ENCODE measurements at regions not wholly inside any gene's neighbourhood (a gene's known extent, or its start where the extent isn't known, plus 50 kb on each side); places are given as distances from the start of the nearest gene placed in this dataset.

GRCh38 chr12:71223139-71223538 lies 65.3 kb upstream of the TSPAN8 start:
- H3K9me3 ChIP-seq (ENCODE audit: control insufficient read depth in 1 of 2, insufficient read depth in 1 of 2, low read depth in 1 of 2, low read length in 2 of 2): no peaks in the 10 kb centered on the region
- H3K36me3 ChIP-seq (ENCODE audit: control insufficient read depth in 1 of 2, insufficient read depth in 2 of 2, low read length in 2 of 2): no peaks in the 10 kb centered on the region
- H2AFZ ChIP-seq (ENCODE audit: low read depth, low read length, poor library complexity, severe bottlenecking): no peak overlapping the region
- H3K27ac ChIP-seq (ENCODE audit: low read depth, low read length): no peak overlapping the region
- ChIA-PET RAD21 (ENCODE audit: low non-redundant PET in 1 of 2, low total read pairs in 2 of 2, uncharacterized antibody in 2 of 2, unreplicated experiment in 2 of 2) (no interaction called here), POLR2A (no interaction called here), CTCF (interaction anchor here (1.5 to 1.9 kb wide), 2 partner anchors 169 to 524 kb away, joined by 3 to 8 read pairs; no protein-coding TSS in a partner anchor)
- H3K4me1 ChIP-seq (ENCODE audit: control insufficient read depth in 1 of 2, insufficient read depth in 2 of 2, low read length in 2 of 2): no peaks in the 10 kb centered on the region
- no peak overlapping the region for H3K4me3 ChIP-seq (replicated peaks in 1 of 2; ENCODE audit: low read depth in 1 of 2, low read length in 2 of 2)
- H4K20me1 ChIP-seq (ENCODE audit: insufficient read depth): no peaks in the 10 kb centered on the region
- ATAC-seq (no peak), DNase-seq (ENCODE audit: low read depth, low spot score) (no peak)
- no peaks in the 10 kb centered on the region for H3K27me3 ChIP-seq (ENCODE audit: insufficient read depth, low read length)
- intact Hi-C loops (cut with micrococcal nuclease): no loop called here
- H3K9ac ChIP-seq (ENCODE audit: low read length): no peak overlapping the region
- BruUV-seq (replicated peaks): no TSS peak
- no peak overlapping the region for H3K4me2 ChIP-seq (ENCODE audit: low read length)
- no peaks in the 10 kb centered on the region for H3K79me2 ChIP-seq (ENCODE audit: insufficient read depth, low read length)
- TF ChIP-seq RAD21 (IDR thresholded peaks at IDR 0.05; ENCODE audit: low read depth) (no peak), ATF3 (IDR thresholded peaks at IDR 0.05) (no peak), CBX3 (IDR thresholded peaks at IDR 0.05; ENCODE audit: low read depth) (no peak), ZFX (IDR thresholded peaks at IDR 0.05) (no peak), SP1 (IDR thresholded peaks at IDR 0.05; ENCODE audit: low read depth) (no peak), YY1 (IDR thresholded peaks at IDR 0.05; ENCODE audit: extremely low read depth, insufficient replicate concordance, low read depth, low read length) (no peak), EZH2 (IDR thresholded peaks at IDR 0.05) (no peak), EZH2phosphoT487 (IDR thresholded peaks at IDR 0.05; ENCODE audit: borderline replicate concordance) (no peak), MAX (IDR thresholded peaks at IDR 0.05) (no peak), ELF1 (IDR thresholded peaks at IDR 0.05; ENCODE audit: borderline replicate concordance, low read depth) (no peak), POLR2A (IDR thresholded peaks at IDR 0.05; ENCODE audit: borderline replicate concordance, extremely low read depth, insufficient read depth, insufficient read length) (no peak), ZNF274 (IDR thresholded peaks at IDR 0.05; ENCODE audit: low read depth, low read length) (no peak), FOSL1 (IDR thresholded peaks at IDR 0.05; ENCODE audit: low read depth) (no peak)
- TF ChIP-seq, protein P1, sequence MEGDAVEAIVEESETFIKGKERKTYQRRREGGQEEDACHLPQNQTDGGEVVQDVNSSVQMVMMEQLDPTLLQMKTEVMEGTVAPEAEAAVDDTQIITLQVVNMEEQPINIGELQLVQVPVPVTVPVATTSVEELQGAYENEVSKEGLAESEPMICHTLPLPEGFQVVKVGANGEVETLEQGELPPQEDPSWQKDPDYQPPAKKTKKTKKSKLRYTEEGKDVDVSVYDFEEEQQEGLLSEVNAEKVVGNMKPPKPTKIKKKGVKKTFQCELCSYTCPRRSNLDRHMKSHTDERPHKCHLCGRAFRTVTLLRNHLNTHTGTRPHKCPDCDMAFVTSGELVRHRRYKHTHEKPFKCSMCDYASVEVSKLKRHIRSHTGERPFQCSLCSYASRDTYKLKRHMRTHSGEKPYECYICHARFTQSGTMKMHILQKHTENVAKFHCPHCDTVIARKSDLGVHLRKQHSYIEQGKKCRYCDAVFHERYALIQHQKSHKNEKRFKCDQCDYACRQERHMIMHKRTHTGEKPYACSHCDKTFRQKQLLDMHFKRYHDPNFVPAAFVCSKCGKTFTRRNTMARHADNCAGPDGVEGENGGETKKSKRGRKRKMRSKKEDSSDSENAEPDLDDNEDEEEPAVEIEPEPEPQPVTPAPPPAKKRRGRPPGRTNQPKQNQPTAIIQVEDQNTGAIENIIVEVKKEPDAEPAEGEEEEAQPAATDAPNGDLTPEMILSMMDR (IDR thresholded peaks at IDR 0.05 in 2 of 3, conservative IDR thresholded peaks at IDR 0.05 in 1 of 3; ENCODE audit: borderline replicate concordance in 1 of 3, insufficient read depth in 1 of 3, low read depth in 2 of 3, low read length in 2 of 3): no peak
- TF ChIP-seq, protein P2, sequence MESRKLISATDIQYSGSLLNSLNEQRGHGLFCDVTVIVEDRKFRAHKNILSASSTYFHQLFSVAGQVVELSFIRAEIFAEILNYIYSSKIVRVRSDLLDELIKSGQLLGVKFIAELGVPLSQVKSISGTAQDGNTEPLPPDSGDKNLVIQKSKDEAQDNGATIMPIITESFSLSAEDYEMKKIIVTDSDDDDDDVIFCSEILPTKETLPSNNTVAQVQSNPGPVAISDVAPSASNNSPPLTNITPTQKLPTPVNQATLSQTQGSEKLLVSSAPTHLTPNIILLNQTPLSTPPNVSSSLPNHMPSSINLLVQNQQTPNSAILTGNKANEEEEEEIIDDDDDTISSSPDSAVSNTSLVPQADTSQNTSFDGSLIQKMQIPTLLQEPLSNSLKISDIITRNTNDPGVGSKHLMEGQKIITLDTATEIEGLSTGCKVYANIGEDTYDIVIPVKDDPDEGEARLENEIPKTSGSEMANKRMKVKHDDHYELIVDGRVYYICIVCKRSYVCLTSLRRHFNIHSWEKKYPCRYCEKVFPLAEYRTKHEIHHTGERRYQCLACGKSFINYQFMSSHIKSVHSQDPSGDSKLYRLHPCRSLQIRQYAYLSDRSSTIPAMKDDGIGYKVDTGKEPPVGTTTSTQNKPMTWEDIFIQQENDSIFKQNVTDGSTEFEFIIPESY (IDR thresholded peaks at IDR 0.05; ENCODE audit: extremely low read depth, insufficient replicate concordance, low read length): no peak
- H3K9me2 ChIP-seq (ENCODE audit: insufficient read depth): no peaks in the 10 kb centered on the region

All from HCT116 (cell line).